DOHH2 (cell line): ENCODE measurements at regions not wholly inside any gene's neighbourhood (a gene's known extent, or its start where the extent isn't known, plus 50 kb on each side); places are given as distances from the start of the nearest gene placed in this dataset.

ENCODE experiments used
- H3F3A ChIP-seq: fragments of 200-600 bp; sonication (generic), shearing (Covaris generic); 2 replicates; pipeline ENCODE4 v1.6.0; 2016; ENCODE audit warnings: antibody characterized with exemption, mild to moderate bottlenecking; ENCODE audit not compliant: control insufficient read depth, insufficient read depth
- H3K27ac ChIP-seq: fragments of 200-600 bp; sonication (generic); 2 replicates; pipeline ENCODE4 v1.5.1; 2014; ENCODE audit warnings: low read depth, mild to moderate bottlenecking, low read length, moderate library complexity
- H3K27me3 ChIP-seq: fragments of 200-600 bp; sonication (generic); 2 replicates; pipeline ENCODE4 v1.6.1; 2014; ENCODE audit warnings: mild to moderate bottlenecking, low read length, mixed read lengths; ENCODE audit not compliant: control insufficient read depth
- H3K36me3 ChIP-seq: fragments of 200-600 bp; sonication (generic); 2 replicates; pipeline ENCODE4 v1.6.1; 2014; ENCODE audit warnings: mild to moderate bottlenecking, low read length, moderate library complexity, mixed read lengths; ENCODE audit not compliant: control insufficient read depth
- H3K4me1 ChIP-seq: fragments of 200-600 bp; sonication (generic); 2 replicates; pipeline ENCODE4 v1.6.1; 2014; ENCODE audit warnings: mild to moderate bottlenecking, low read length, mixed read lengths; ENCODE audit not compliant: control insufficient read depth
- H3K4me2 ChIP-seq: fragments of 200-600 bp; sonication (generic); 2 replicates; pipeline ENCODE4 v1.6.0; 2014; ENCODE audit warnings: mild to moderate bottlenecking, low read length, moderate library complexity
- H3K4me3 ChIP-seq: fragments of 200-600 bp; sonication (generic); 2 replicates; pipeline ENCODE4 v1.5.1; 2014; ENCODE audit warnings: mild to moderate bottlenecking, low read length, mixed read lengths
- H3K79me2 ChIP-seq: fragments of 200-600 bp; sonication (generic); 2 replicates; pipeline ENCODE4 v1.6.1; 2014; ENCODE audit warnings: mild to moderate bottlenecking, low read length, mixed read lengths; ENCODE audit not compliant: control insufficient read depth
- H3K9me2 ChIP-seq: fragments of 200-600 bp; sonication (generic); replicated peaks from 2 replicates; pipeline ENCODE4 v1.6.1; 2014; ENCODE audit warnings: mild to moderate bottlenecking, low read length, mixed read lengths; ENCODE audit not compliant: control insufficient read depth
- H3K9me3 ChIP-seq: fragments of 200-600 bp; sonication (generic); 2 replicates; pipeline ENCODE4 v1.6.1; 2014; ENCODE audit warnings: antibody characterized with exemption, low read length, mixed read lengths; ENCODE audit not compliant: control insufficient read depth, insufficient read depth
- H4K20me1 ChIP-seq: fragments of 200-600 bp; sonication (generic); 2 replicates; pipeline ENCODE4 v1.6.0; 2014; ENCODE audit warnings: low read depth, mild to moderate bottlenecking, antibody characterized with exemption, low read length, moderate library complexity; ENCODE audit not compliant: control insufficient read depth, insufficient read depth
- CTCF ChIP-seq: fragments of 200-600 bp; sonication (generic); IDR thresholded peaks from one replicate; pipeline ENCODE4 v1.5.1; 2014; ENCODE audit warnings: antibody characterized with exemption, mild to moderate bottlenecking, low read depth, low read length; ENCODE audit not compliant: poor library complexity, severe bottlenecking
- EZH2phosphoT487 ChIP-seq: fragments of 200-600 bp; sonication (generic); IDR thresholded peaks from 2 replicates; pipeline ENCODE4 v1.6.1; 2017; ENCODE audit warnings: borderline replicate concordance, mild to moderate bottlenecking, antibody characterized with exemption, low read length, moderate library complexity, mixed read lengths

GRCh38 chr1:70659891-70660290 lies 248.8 kb downstream of the CTH start:
- no peaks in the 10 kb centered on the region for H4K20me1 ChIP-seq
- TF ChIP-seq CTCF = no peak
- TF ChIP-seq EZH2phosphoT487 = no peak
- no peaks in the 10 kb centered on the region for H3K4me1 ChIP-seq
- no peaks in the 10 kb centered on the region for H3K36me3 ChIP-seq
- H3K4me3 ChIP-seq = no peak overlapping the region
- no peak overlapping the region for H3K4me2 ChIP-seq
- no peaks in the 10 kb centered on the region for H3K9me2 ChIP-seq
- no peaks in the 10 kb centered on the region for H3K79me2 ChIP-seq
- no peaks in the 10 kb centered on the region for H3F3A ChIP-seq
- H3K27me3 ChIP-seq = no peaks in the 10 kb centered on the region
- no peaks in the 10 kb centered on the region for H3K9me3 ChIP-seq
- no peak overlapping the region for H3K27ac ChIP-seq

DNA sequence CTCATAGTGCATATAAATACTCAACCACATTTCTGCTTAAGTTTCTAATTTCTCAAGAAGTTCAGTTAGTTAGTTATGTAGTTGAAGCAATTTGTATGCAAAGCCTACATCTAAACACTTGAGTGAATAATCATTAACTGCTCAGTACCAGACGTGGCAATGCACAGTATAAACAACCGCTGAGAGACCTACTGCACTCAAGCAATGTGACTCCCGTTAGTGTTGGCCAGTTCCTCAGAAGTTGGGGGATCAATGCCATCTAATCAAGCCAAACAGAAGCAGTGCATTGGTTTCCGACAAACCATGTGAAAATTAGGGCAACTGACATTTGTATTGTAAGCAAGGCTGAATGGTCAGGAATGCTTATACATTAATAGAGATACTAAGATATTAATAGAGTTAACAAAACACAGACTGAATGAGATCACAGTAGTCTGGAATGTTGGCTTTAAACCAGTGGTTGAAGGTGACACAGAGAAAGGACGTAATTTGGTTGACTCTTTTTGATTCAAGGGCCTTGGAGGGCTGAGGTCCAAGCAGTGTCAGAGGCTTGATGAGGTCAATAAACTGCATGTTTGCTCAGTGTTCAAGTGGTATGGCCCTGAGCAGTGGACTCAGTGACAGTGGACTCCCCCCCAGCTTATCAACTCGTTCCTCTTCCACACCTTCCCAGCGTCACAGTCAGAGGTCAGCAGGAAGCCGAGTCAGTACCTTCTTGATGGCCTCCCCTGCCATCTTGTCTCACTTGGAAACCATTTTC lies 255.5 kb downstream of the CTH start:
- no peaks in the 10 kb centered on the region for H3F3A ChIP-seq
- no peaks in the 10 kb centered on the region for H3K9me3 ChIP-seq
- TF ChIP-seq EZH2phosphoT487 (no peak), CTCF (no peak)
- H3K9me2 ChIP-seq = no peaks in the 10 kb centered on the region
- H3K4me1 ChIP-seq = no peaks in the 10 kb centered on the region
- H3K36me3 ChIP-seq = no peaks in the 10 kb centered on the region
- H3K79me2 ChIP-seq = no peaks in the 10 kb centered on the region
- no peak overlapping the region for H3K27ac ChIP-seq
- H3K4me2 ChIP-seq = no peak overlapping the region
- no peaks in the 10 kb centered on the region for H4K20me1 ChIP-seq
- H3K4me3 ChIP-seq = no peak overlapping the region
- no peaks in the 10 kb centered on the region for H3K27me3 ChIP-seq

DNA sequence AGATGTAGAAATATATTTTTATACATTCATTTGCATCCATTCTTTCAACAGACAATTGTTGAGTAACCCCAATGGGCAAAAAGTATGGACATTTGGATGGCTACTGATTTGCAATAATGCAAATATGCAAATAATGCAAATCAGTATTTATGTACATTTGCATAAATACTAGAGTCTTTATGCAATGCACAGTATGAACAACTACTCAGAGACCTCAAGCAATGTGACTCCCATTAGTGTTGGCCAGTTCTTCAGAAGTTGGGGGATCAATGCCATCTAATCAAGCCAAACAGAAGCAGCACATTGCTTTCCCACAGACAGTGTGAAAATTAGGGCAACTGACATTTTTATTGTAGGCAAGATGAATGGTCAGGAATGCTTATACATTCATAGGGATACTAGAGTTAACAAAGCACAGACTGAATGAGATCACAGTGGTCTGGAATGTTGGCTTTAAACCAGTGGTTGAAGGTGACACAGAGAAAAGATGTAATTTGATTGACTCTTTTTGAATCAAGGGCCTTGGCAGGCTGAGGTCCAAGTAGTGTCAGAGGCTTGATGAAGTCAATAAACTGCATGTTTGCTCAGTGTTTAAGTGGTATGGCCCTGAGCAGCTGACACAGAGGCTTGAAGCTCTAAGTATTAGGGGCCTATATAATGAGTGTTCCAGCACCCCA lies 256.6 kb downstream of the CTH start:
- no peaks in the 10 kb centered on the region for H4K20me1 ChIP-seq
- no peaks in the 10 kb centered on the region for H3F3A ChIP-seq
- TF ChIP-seq CTCF = no peak
- TF ChIP-seq EZH2phosphoT487 = no peak

More for the DNA sequence above, 256.6 kb downstream of the CTH start:
- H3K79me2 ChIP-seq = no peaks in the 10 kb centered on the region
- no peak overlapping the region for H3K4me3 ChIP-seq
- H3K9me3 ChIP-seq = no peaks in the 10 kb centered on the region
- H3K4me1 ChIP-seq = no peaks in the 10 kb centered on the region
- H3K4me2 ChIP-seq = no peak overlapping the region
- no peak overlapping the region for H3K27ac ChIP-seq
- no peaks in the 10 kb centered on the region for H3K9me2 ChIP-seq
- no peaks in the 10 kb centered on the region for H3K27me3 ChIP-seq
- no peaks in the 10 kb centered on the region for H3K36me3 ChIP-seq
